Stimulated activated CD8-positive, alpha-beta memory T cell treated with anti-CD3 and anti-CD28 coated beads, Interleukin-12 subunit alpha, Interleukin-12 subunit beta, amount 100 ng/mL, for 24 hours (primary cell): ENCODE measurements at regions not wholly inside any gene's neighbourhood (a gene's known extent, or its start where the extent isn't known, plus 50 kb on each side); places are given as distances from the start of the nearest gene placed in this dataset.

Experiments
- DNase-seq: peaks from one replicate; pipeline ENCODE4 v3.0.0-alpha.2; 2020; ENCODE audit errors: extremely low read depth

DNA sequence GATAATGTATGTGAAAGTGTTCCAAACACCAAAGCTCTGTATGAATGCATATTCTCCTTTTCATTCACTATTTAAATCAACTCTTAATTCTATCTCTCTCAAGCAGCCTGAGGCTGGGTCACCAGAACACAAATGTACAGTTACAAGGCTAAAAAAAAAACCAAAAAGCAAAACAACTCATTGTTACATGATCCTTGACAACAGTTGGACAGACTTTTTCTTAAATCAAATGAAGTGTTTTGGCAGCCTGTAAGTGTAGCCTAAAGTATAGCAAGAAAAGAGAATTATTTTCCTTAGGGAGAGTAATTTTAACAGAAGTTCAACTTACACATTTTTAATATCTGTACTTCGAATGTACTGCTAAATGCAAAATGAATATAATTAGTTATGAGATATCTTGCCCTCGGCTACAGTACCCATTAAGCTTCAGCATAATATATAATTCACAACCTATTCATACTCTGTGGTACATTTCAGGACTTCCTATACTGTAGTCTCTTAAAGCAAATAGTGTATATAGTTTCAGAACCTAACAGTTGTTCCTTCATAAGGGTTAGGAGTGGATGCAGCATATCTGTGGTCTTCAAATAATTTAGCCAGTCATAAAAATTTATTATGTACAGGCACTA lies 214.0 kb upstream of the BTG1 start:
- DNase-seq, result no peak

DNA sequence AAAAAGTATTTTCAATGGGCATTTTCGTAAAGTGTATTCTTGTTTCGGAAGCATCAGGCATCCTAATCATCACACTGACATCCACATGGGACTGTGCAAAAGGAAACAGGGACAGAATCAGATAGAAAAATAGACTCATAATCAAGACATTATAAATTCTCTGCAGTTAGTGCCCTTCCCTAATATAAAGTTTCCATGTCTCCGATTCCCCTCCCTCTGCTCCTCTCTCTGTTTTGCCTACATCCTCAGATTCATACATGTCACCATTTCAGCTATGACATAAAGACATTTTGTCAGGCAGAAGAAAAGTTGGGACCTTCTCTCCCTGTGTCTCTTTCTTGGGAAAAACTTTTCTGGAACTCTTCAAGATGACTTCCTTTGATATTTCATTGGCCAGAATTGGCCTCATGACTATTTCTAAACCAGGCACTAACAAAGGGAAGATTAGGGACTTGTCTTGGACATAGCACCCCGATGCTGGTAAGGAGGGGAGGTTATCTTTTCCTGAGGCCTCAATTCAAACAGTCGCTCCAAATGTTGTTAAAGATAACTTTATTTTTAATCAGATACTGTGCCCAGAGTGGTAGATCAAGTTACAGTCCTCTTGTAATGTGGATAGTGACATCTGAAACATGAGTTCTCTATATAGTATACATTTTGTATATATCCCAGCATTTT lies 212.1 kb upstream of the BTG1 start:
- no peak for DNase-seq

- DNase-seq, result no peak
Measured at GRCh38 chr12:92356425-92356824, 210.8 kb upstream of the BTG1 start.

- DNase-seq, result no peak
Measured at GRCh38 chr12:92349635-92350034, 204.0 kb upstream of the BTG1 start.

GRCh38 chr12:92342574-92342973 lies 196.9 kb upstream of the BTG1 start:
- DNase-seq, result no peak

GRCh38 chr12:92341065-92341668 lies 195.5 kb upstream of the BTG1 start:
- DNase-seq, result no peak

- no peak for DNase-seq
Measured at GRCh38 chr12:92340441-92341064, 194.9 kb upstream of the BTG1 start.

DNA sequence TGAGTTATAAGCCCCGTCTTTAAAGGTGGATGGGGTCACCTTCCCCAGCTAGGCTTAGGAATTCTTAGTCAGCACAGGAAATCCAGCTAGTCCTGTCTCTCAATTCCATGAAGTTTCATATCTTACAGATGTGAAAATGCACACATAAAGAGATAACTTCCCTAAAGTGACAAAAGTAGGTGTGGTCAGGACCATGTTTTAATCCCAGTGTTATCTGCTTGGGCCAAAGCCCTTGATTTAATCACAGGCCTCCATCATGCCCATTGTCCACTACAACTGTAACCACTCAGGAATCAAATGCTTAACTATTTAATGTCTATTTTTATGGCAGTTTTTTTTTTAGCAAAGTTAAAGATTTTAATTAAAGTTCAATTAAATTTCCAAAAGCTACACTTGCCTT lies 194.4 kb upstream of the BTG1 start:
- no peak for DNase-seq

- no peak for DNase-seq
Measured at GRCh38 chr12:92339198-92339821, 193.7 kb upstream of the BTG1 start.

- no peak for DNase-seq
Measured at GRCh38 chr12:92338671-92339070, 193.0 kb upstream of the BTG1 start.

GRCh38 chr12:92338102-92338501 lies 192.5 kb upstream of the BTG1 start:
- no peak for DNase-seq

GRCh38 chr12:92337128-92337527 lies 191.5 kb upstream of the BTG1 start:
- no peak for DNase-seq

DNA sequence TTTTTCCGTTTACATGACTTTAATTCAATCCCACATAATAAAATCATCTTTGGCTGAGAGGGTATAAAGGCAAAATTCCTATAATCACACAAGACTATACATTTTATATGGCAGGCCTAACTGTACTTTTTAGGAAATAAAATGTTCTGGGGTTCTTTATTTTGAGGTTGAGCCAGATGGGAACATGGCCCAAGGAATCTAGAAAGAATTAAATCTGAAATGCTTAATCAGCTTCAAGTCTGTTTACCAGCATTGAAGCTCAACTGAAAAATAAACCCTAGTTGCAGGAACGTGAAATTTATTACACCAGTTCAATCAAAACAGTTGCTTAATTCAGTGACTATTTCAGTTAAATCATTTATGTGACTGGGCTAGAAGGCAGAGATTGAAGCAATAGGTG lies 191.0 kb upstream of the BTG1 start:
- no peak for DNase-seq

GRCh38 chr12:92335831-92336230 lies 190.2 kb upstream of the BTG1 start:
- no peak for DNase-seq

DNA sequence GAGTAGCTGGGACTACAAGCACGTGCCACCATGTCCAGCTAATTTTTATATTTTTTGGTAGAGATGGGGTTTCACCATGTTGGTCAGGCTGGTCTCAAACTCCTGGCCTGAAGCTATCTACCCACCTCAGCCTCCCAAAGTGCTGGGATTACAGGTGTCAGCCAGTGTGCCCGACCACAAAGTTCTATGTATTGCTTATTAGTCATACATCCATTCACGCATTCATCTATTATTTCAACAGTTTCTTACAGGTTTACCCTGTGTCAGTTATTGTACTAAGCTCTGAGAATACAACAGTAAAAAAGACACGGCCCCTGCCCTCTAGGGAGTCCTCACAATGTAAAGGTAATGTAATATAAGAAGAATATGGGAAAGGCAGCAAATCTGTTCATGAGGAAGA lies 188.9 kb upstream of the BTG1 start:
- no peak for DNase-seq

DNA sequence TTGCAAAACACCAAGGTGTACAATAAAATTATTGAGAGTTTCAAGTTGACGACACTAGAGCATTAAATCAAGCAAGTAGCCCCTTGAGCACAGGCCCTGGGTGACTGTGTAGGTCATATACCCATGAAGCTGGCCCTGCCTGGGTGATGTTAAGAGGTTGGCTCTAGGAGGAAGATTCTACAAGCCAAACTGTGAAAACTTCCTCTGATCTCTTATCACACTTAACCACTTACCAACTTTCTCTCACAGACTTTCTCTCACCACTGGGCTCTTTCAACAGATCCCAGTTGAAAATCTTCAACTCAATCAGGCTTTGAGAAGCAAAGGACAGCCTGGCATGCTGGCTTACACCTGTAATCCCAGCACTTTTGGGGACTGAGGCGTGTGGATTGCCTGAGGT lies 186.9 kb upstream of the BTG1 start:
- DNase-seq, result no peak

- no peak for DNase-seq
Measured at GRCh38 chr12:92331383-92331782, 185.7 kb upstream of the BTG1 start.

DNA sequence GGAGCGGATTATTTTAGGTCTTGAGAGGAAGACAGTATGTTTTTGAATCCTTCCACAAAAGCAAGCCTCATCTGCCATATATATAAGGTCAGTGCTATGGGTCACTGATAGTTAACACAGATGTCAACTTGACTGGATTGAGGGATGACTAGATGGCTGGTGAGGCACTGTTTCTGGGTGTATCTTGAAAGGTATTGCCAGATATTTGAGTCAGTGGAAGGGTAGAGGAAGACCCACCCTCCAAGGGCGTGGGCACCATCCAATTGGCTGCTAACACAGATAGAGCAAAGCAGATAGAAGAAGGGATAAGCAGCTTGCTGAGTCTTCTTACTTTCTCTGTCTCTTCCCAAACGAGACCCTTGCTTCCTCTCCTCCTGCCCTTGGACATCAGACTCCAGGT lies 185.0 kb upstream of the BTG1 start:
- no peak for DNase-seq

GRCh38 chr12:92326877-92327276 lies 181.2 kb upstream of the BTG1 start:
- no peak for DNase-seq

DNA sequence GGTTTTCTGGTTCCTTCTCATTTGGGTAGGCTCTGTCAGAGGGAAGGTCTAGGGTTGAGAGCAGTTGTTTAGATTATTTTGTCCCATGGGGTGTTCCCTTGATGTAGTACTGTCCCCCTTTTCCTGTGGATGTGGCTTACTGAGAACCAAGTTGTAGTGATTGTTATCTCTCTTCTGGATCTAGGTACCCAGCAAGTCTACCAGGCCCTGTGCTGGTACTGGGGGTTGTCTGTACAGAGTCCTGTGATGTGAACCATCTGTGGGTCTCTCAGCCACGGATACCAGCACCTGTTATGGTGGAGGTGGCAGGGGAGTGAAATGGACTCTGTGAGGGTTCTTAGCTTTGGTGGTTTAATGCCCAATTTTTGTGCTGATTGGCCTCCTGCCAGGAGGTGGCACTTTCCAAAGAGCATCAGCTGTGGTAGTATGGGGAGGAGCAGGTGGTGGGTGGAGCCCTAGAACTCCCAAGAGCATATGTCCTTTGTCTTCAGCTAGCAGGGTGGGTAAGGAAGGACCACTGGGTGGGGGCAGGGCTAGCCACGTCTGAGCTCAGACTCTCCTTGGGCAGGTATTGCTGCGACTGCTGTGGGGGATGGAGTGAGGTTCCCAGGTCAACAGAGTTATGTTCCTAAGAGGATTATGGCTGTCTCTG lies 179.3 kb upstream of the BTG1 start:
- DNase-seq, result no peak

DNA sequence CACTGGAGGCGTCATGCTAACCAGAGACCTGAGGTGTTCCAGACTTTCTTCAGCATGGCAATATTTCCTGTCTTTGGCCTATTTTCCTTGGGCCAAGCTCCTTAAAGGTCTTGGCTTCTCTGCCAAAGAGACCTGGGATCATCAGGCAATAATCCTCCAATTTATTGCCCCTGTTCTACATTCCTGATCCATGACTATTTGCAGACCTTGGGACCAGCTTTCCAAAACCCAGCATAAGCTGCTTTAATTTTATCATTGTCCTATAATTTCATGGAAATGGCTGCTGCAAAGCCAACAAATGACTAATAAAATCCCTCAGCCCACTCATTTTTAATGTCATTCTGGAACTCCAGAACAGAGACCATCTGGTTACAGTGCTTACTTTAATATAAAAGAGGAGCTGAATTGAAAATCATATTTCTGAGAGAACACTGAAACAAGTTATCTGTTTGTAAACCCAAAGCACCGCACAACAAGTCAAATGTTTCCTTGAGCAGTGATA lies 166.9 kb upstream of the BTG1 start:
- DNase-seq, result no peak
